Cardiac fibroblast (primary cell): ENCODE measurements at regions not wholly inside any gene's neighbourhood (a gene's known extent, or its start where the extent isn't known, plus 50 kb on each side); places are given as distances from the start of the nearest gene placed in this dataset.

ENCODE experiments used
- DNase-seq, 2 donors: peaks; one replicate each; pipeline versions ENCODE4 v3.0.0 to v3.0.0-alpha.2; 2010; ENCODE audit warnings: low read depth in 2 of 2
- H3K4me3 ChIP-seq, 2 donors: replicated peaks in 1 of 2; 1 replicate in 1 of 2; 2 replicates in 1 of 2; pipeline ENCODE4 v1.5.1; 2011; ENCODE audit warnings: low read depth in 2 of 2, low read length in 2 of 2, mild to moderate bottlenecking in 2 of 2, moderate library complexity in 1 of 2
- CTCF ChIP-seq: IDR thresholded peaks from one replicate; pipeline ENCODE4 v1.5.1; 2011; ENCODE audit warnings: low read depth, mild to moderate bottlenecking, low read length, inconsistent platforms

DNA sequence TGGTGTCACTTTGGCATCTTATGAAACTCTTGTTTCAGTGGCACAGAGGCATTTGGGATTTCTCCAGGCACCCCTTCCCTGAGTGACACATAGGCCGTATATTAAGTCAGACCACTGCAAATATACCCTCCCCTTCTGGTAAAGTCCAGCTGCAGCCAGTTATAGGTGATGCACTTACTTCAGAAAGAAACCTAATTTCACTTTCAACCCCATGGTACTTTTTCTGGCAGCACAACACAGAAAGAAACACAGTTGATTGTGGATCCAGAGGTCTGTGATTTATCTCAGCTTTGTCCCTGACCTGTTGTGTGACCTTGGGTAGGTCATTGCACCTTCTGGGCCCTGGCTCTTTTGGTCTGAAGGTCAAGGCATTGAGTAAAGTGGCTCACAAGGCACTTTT, 173.2 kb downstream of the BUB3 start:
- TF ChIP-seq CTCF: no peak
- no peak overlapping the region for H3K4me3 ChIP-seq
- no peak for DNase-seq

- DNase-seq: no peak
- no peak for TF ChIP-seq CTCF
- no peak overlapping the region for H3K4me3 ChIP-seq
These were observed 173.7 kb downstream of the BUB3 start for GRCh38 chr10:123327896-123328295.

DNA sequence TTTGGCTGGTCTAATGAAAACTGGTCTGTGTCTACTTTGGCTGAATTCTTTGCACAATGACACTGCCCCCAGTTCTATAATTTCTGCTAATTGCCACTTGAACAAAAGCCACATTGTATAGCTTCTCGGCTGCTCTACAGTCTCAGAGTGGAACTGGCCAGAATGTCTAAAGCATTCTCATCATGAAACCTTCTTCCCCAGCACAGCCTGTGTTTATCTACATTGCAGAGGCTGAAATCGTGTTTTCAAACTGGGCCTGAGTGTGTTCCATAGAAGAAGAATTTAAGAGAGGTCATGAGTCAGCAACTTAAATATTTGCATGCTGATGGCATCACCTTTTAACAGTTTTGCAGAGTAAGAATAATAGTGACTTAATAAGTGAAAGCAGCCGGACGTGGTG, 177.2 kb downstream of the BUB3 start:
- no peak for TF ChIP-seq CTCF
- H3K4me3 ChIP-seq: no peak overlapping the region
- DNase-seq: peak; percentile 5 to 7

- no peak for TF ChIP-seq CTCF
- no peak overlapping the region for H3K4me3 ChIP-seq
These were observed 192.4 kb downstream of the BUB3 start for GRCh38 chr10:123346581-123346980.

DNA sequence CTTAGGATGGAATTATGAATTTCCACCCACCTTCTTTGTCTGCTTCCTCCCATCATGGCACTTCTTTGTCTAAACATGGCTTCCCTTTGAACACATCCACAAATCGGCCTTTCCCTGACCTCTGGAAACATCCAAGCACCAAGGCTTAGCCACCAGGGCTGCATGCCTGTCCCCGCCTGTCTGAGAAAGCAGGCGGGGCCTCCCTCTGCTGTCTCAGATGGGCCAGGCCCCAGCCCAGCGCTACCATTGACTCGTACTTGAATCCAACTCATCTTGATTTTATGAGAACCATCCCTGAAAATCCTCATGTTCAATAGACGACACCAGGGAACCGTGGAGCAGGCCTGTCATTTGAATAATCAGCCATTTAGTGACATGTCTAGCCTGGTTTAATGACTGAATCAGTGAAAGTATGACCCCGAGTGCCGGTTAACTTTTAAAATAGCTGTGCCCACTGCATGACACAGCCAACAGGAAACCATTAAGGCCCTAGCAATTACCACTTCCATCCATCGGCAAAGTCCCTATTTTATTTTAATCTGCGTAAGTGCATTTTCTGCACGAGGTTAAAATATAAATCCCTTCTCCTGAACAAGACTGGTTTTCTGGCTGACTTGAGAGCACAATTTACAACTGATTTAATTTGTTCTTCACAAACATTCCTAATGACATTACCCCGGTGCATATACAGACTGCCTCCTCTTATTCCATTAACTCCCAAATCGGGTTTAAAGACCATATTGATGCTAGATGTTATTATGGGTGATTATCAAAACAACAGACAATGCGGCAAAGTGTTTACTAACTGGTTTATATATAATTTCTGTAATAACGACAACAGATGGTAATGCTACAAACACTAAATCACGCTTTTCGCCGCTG, 194.7 kb downstream of the BUB3 start:
- DNase-seq: no peak
- TF ChIP-seq CTCF: no peak
- H3K4me3 ChIP-seq: no peak overlapping the region

More at GRCh38 chr10:123346581-123346980, 192.4 kb downstream of the BUB3 start:
- DNase-seq: no peak

GRCh38 chr10:123351715-123352114, 197.5 kb downstream of the BUB3 start:
- TF ChIP-seq CTCF: no peak
- no peak for DNase-seq
- H3K4me3 ChIP-seq: no peak overlapping the region
